GM18508 (cell line): ENCODE measurements at regions not wholly inside any gene's neighbourhood (a gene's known extent, or its start where the extent isn't known, plus 50 kb on each side); places are given as distances from the start of the nearest gene placed in this dataset.

ENCODE experiments used
- ATAC-seq: cut with Tn5 transposase; IDR thresholded peaks from one replicate; pipeline ENCODE4 v1.9.1; 2021; ENCODE audit warnings: moderate number of reproducible peaks; ENCODE audit not compliant: insufficient read depth, unreplicated experiment

- no peak for ATAC-seq
These were observed 272.0 kb upstream of the RORA start for GRCh38 chr15:61500951-61501620.

- ATAC-seq = no peak
These were observed 271.4 kb upstream of the RORA start for GRCh38 chr15:61500523-61500922.

GRCh38 chr15:61499376-61499775 lies 270.3 kb upstream of the RORA start:
- no peak for ATAC-seq

- no peak for ATAC-seq
These were observed 260.5 kb upstream of the RORA start for GRCh38 chr15:61489571-61489970.

GRCh38 chr15:61483599-61483998 lies 254.5 kb upstream of the RORA start:
- ATAC-seq = no peak

- no peak for ATAC-seq
These were observed 252.8 kb upstream of the RORA start for GRCh38 chr15:61481886-61482285.

GRCh38 chr15:61480863-61481262 lies 251.8 kb upstream of the RORA start:
- ATAC-seq = no peak

GRCh38 chr15:61480295-61480694 lies 251.2 kb upstream of the RORA start:
- ATAC-seq = no peak

- no peak for ATAC-seq
These were observed 250.5 kb upstream of the RORA start for GRCh38 chr15:61479613-61480012.

GRCh38 chr15:61476741-61477140 lies 247.6 kb upstream of the RORA start:
- ATAC-seq = no peak

GRCh38 chr15:61474796-61475195 lies 245.7 kb upstream of the RORA start:
- ATAC-seq = no peak

GRCh38 chr15:61467823-61468222 lies 238.7 kb upstream of the RORA start:
- ATAC-seq = no peak

- ATAC-seq = no peak
These were observed 230.9 kb upstream of the RORA start for GRCh38 chr15:61459785-61460707.

GRCh38 chr15:61457050-61457733 lies 228.1 kb upstream of the RORA start:
- ATAC-seq = no peak

- ATAC-seq = no peak
These were observed 220.1 kb upstream of the RORA start for GRCh38 chr15:61449186-61449702.

GRCh38 chr15:61447981-61448380 lies 218.9 kb upstream of the RORA start:
- no peak for ATAC-seq

- ATAC-seq = no peak
These were observed 215.5 kb upstream of the RORA start for GRCh38 chr15:61444585-61444984.

- no peak for ATAC-seq
These were observed 213.7 kb upstream of the RORA start for GRCh38 chr15:61442821-61443220.

- no peak for ATAC-seq
These were observed 212.8 kb upstream of the RORA start for GRCh38 chr15:61441891-61442290.

- ATAC-seq = no peak
These were observed 197.4 kb upstream of the RORA start for GRCh38 chr15:61426466-61426865.

GRCh38 chr15:61425934-61426333 lies 196.8 kb upstream of the RORA start:
- ATAC-seq = no peak
